Esophagus (tissue), 2 donors: ENCODE measurements at regions not wholly inside any gene's neighbourhood (a gene's known extent, or its start where the extent isn't known, plus 50 kb on each side); places are given as distances from the start of the nearest gene placed in this dataset.
A peak's percentile ranks its signal among the peaks of the same experiment; 100 is the strongest.
"Not testable (repeated sequence)": the region's sequence is repeated elsewhere in the genome, so short reads cannot be mapped to it uniquely, and the experiment has no call there.

ENCODE experiments used
- H3K27ac ChIP-seq, 2 donors: one replicate each; pipeline ENCODE4 v1.5.1; 2013; ENCODE audit warnings: low read depth in 2 of 2, mild to moderate bottlenecking in 2 of 2, inconsistent platforms in 1 of 2, low read length in 1 of 2, moderate library complexity in 1 of 2
- H3K27me3 ChIP-seq, 2 donors: one replicate each; pipeline ENCODE4 v1.6.1; 2013; ENCODE audit warnings: low read length in 2 of 2, control low read depth in 1 of 2, mild to moderate bottlenecking in 1 of 2; ENCODE audit not compliant: insufficient read depth in 2 of 2, control insufficient read depth in 1 of 2
- H3K36me3 ChIP-seq, 2 donors: one replicate each; pipeline ENCODE4 v1.6.1; 2013; ENCODE audit warnings: low read length in 1 of 2; ENCODE audit not compliant: control insufficient read depth in 2 of 2, insufficient read depth in 2 of 2
- H3K4me1 ChIP-seq, 2 donors: one replicate each; pipeline ENCODE4 v1.6.1; 2013; ENCODE audit warnings: low read length in 1 of 2; ENCODE audit not compliant: control insufficient read depth in 2 of 2, insufficient read depth in 2 of 2
- H3K4me3 ChIP-seq, 2 donors: one replicate each; pipeline ENCODE4 v1.5.1; 2013; ENCODE audit warnings: low read length in 2 of 2, mild to moderate bottlenecking in 2 of 2, low read depth in 1 of 2, moderate library complexity in 1 of 2
- H3K9me3 ChIP-seq, 2 donors: one replicate each; pipeline ENCODE4 v1.6.1; 2013; ENCODE audit warnings: mild to moderate bottlenecking in 2 of 2, low read depth in 1 of 2, low read length in 1 of 2, moderate library complexity in 1 of 2; ENCODE audit not compliant: control insufficient read depth in 2 of 2, insufficient read depth in 1 of 2
- WGBS, 2 donors: extraction: QIAGEN DNeasy Blood & Tissue Kit; methylation state at CpG; one replicate each; pipeline ENCODE4 v1.1.7; 2013; 5-methylcytosine and 5-hydroxymethylcytosine counted together
- donor health status: healthy with polysubstance abuse.
- donor health status: Bipolar disorder and iron deficiency.

DNA sequence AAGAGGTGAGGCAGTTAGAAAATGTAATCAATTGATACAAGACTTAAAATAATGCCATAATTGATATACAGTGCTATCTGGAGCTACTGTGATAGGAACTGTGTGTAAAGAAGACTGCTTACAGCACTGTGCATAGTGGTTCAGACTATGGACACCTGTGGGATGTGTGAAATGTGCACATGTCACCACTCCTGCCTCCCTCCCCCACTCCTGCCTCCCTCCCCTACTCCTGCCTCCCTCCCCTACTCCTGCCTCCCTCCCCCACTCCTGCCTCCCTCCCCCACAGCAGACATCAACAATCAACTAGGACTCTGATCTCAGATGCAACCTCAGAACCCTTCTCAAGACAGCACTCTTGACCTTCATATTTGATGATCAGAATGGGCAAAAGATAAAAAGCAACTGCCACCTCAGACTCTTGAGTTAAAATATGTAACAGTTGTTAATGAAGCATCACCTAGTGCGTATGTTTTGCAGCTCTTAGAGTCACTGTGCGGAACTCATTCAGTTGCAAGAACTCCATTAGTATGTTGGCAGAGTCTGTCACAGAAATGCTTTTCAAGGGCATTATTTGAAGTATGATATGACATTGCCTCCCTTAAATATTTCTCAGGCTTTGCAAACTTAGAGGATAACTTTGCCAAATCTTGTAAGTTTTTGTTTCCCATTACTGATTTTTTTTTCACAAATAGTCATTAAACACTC lies 255.2 kb upstream of the DDHD1 start:
- Histone ChIP-seq H3K27ac (no peak overlapping the region), H3K9me3 (no peaks in the 10 kb centered on the region), H3K4me1 (no peaks in the 10 kb centered on the region), H3K36me3 (no peaks in the 10 kb centered on the region), H3K4me3 (no peak overlapping the region), H3K27me3 (no peaks in the 10 kb centered on the region)
- 91 to 94% methylated on average over 2 of the region's 2 CpGs for WGBS, 2 donors

DNA sequence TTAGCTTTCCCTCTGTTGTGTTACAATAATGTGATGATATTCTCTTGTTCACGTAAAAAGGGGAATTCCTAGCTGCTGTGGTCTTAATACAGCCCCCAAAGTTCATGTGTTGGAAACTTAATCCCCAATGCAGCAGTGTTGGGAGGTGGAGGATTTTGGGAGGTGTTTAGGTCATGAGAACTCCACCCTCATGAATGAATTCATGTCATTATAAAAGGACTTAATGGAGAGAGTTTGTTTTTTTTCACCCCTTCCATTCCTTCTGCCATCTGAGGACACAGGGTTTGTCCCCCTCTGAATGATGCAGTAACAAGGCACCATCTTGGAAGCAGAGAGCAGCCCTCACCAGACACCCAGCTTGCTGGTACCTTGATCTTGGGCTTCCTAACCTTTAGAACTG lies 253.4 kb upstream of the DDHD1 start:
- Histone ChIP-seq H3K4me3 (no peak overlapping the region), H3K27ac (no peak overlapping the region), H3K27me3 (no peaks in the 10 kb centered on the region), H3K9me3 (no peaks in the 10 kb centered on the region), H3K36me3 (no peaks in the 10 kb centered on the region), H3K4me1 (no peaks in the 10 kb centered on the region)
- 75 to 93% methylated on average over 1 of the region's 1 CpG for WGBS, 2 donors

DNA sequence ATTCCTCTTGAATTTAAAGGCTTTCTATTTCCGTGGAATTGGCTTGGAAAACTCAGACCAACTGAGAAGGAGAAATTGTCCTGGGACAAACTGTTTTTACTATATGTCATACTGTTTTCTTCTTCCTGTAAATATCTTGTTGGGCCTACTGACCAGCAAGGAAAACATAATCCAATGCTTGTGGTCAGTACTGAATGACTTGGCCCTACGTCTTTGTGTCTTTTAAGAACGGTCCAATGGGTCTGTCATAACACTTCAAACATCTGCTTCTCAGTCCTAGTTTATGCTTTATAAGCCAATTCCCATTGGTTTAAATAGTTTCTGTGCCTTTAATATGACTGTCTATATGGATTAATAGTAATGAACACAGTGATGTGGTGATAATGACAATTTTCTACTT lies 248.5 kb upstream of the DDHD1 start:
- Histone ChIP-seq H3K9me3 (no peaks in the 10 kb centered on the region), H3K4me1 (no peaks in the 10 kb centered on the region), H3K36me3 (no peaks in the 10 kb centered on the region), H3K4me3 (no peak overlapping the region), H3K27ac (no peak overlapping the region), H3K27me3 (no peaks in the 10 kb centered on the region)
- WGBS, 2 donors = 67 to 89% methylated on average over 3 of the region's 3 CpGs

DNA sequence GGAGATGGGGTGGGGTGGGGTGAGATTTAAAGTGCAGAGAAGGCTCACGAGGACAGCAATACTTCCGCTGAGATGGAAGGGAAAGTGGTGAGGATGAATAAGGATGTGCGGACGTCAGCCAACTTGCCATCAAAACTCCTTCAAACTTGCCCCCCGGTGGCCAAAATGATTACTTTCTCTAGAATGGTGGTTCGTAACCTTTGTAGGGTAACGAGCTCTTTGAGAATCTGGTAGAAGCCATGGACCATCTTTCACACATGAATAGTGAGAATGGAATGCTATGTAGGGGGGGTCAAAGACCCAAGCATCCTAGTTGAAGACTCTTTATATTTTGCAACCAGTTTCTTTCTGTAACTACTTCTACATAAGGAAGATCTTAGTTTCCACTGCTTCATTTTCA lies 245.9 kb upstream of the DDHD1 start:
- WGBS, 2 donors = 74 to 80% methylated on average over 7 of the region's 7 CpGs
- Histone ChIP-seq H3K27ac (no peak overlapping the region), H3K4me1 (no peaks in the 10 kb centered on the region), H3K36me3 (no peaks in the 10 kb centered on the region), H3K27me3 (no peaks in the 10 kb centered on the region), H3K4me3 (no peak overlapping the region), H3K9me3 (peaks cover 0 to 3% of the 10 kb centered on the region in 2 donors)

DNA sequence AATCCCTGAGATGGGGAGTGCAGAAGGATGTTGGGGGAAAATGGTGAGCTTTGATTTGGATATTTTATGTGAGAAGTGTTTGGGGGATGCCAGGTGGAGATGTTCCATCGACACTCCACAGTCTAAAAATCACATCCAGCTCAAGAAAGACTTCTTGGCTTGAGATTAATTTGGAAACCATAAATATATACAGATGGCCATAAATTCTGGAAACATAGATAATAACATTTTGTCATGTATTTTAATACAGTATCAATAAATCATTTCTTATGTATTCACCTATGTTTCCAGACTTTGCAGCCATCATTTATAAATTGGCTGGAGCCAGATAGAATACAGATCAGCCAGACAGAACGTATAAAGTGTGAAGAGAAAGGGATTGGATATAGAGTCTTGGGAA lies 245.5 kb upstream of the DDHD1 start:
- H3K27ac ChIP-seq = no peak overlapping the region
- peaks cover 0 to 3% of the 10 kb centered on the region in 2 donors for H3K9me3 ChIP-seq
- H3K36me3 ChIP-seq = no peaks in the 10 kb centered on the region
- no peak overlapping the region for H3K4me3 ChIP-seq
- WGBS, 2 donors = 71 to 77% methylated on average over 2 of the region's 2 CpGs
- H3K27me3 ChIP-seq = no peaks in the 10 kb centered on the region
- no peaks in the 10 kb centered on the region for H3K4me1 ChIP-seq

DNA sequence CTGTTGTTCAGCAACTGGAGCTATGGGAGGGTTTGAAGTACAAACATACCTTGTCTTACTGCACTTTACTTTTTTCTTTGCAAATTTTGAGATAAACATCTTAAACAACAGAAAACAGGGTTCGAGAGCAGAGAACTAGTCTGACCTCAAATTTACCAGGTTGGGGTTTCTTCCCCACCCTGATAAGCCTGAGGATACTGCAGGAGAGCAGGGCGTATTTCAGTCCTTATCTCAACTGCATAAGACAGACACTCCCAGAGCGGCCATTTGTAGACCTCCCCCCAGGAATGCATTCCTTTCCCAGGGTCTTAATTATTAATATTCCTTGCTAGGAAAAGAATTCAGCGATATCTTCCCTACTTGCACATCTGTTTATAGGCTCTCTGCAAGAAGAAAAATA lies 242.1 kb upstream of the DDHD1 start:
- not testable (repeated sequence) for H3K4me1 ChIP-seq, H3K36me3 ChIP-seq, H3K27ac ChIP-seq, H3K27me3 ChIP-seq, H3K9me3 ChIP-seq, H3K4me3 ChIP-seq
- WGBS, 2 donors = 93 to 95% methylated on average over 4 of the region's 4 CpGs

DNA sequence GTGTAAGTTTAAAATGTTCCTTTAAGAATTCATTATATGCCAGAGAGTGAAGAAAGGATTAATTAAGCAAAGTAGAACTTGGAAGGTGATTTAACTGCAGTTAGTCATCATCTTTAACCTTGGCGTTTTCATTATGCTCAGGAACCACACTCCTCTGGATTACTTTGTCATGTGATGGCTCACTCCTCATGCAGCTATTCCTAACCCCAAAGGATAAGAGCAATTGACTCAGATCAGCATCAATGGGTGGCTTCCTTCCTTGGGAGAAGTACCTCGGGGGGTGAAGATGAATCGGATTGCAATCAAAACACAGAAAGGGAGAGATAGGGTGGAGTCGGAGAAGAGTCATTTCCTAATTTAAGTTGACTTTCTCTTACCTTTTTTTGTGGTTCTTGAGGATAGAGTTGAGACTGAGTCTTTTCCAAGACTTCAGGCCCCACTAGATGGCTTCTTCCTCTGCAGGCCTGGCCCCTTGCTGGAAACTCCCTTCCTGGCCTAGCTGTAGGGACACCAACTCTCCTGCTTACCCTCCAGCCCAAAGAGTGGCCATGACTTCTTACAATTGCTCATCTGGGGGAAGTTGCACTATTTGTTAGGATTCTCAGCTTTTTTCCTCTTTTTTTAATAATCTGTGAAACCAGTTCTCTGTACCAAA lies 238.6 kb upstream of the DDHD1 start:
- Histone ChIP-seq H3K9me3 (peaks cover 0 to 3% of the 10 kb centered on the region in 2 donors), H3K4me1 (no peaks in the 10 kb centered on the region), H3K36me3 (no peaks in the 10 kb centered on the region), H3K27me3 (no peaks in the 10 kb centered on the region), H3K27ac (peak overlapping the region in 1 of 2 donors; percentile 49), H3K4me3 (no peak overlapping the region)
- WGBS, 2 donors = 48 to 59% methylated on average over 4 of the region's 4 CpGs

DNA sequence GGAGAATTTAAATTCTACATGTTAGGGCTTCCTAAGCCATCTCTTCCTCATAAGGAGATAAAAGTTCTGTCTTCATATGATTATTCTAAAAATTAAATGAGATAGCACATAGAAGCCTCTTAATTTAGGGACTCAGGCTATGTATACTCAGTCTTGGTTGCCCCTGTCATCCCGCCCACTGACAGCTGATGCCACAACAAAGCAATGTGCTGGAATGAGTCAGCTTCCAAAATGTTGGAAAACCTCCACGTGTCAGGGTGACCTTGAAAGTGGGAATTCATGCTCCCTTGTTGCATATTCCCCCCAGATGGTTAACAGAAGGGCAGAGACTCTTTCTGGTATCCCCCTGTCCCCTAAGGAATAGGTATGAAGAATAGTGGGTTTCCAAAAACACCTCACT lies 238.0 kb upstream of the DDHD1 start:
- no peak overlapping the region for H3K27ac ChIP-seq
- H3K4me1 ChIP-seq = no peaks in the 10 kb centered on the region
- no peak overlapping the region for H3K4me3 ChIP-seq
- H3K36me3 ChIP-seq = no peaks in the 10 kb centered on the region
- 46 to 58% methylated on average over 2 of the region's 2 CpGs for whole genome bisulfite sequencing, 2 donors
- H3K27me3 ChIP-seq = no peaks in the 10 kb centered on the region
- peaks cover 0 to 3% of the 10 kb centered on the region in 2 donors for H3K9me3 ChIP-seq

DNA sequence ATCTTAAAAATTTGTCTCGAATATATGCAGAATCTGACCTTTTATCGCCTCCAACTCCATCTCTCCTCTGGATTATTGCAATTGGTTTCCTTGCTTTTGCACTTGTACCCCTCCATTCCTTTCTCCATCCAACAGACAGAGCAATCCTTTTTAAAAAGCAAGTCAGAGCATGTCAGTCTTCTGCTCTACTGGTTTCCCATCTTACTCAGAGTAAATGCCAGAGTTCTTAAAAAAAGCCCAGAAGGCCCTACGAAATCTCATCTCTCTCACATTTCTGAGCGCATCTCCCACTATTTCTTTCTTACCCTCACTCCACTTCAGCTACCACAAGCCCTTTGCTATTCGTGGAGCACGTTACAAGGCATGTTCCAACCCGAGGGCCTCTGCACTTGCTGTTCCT lies 236.9 kb upstream of the DDHD1 start:
- no peaks in the 10 kb centered on the region for H3K4me1 ChIP-seq
- 60 to 70% methylated on average over 7 of the region's 7 CpGs for WGBS, 2 donors
- H3K9me3 ChIP-seq = peaks cover 0 to 1% of the 10 kb centered on the region in 2 donors
- H3K36me3 ChIP-seq = peaks cover 0 to 1% of the 10 kb centered on the region in 2 donors
- H3K27ac ChIP-seq = no peak overlapping the region
- H3K4me3 ChIP-seq = no peak overlapping the region
- no peaks in the 10 kb centered on the region for H3K27me3 ChIP-seq

DNA sequence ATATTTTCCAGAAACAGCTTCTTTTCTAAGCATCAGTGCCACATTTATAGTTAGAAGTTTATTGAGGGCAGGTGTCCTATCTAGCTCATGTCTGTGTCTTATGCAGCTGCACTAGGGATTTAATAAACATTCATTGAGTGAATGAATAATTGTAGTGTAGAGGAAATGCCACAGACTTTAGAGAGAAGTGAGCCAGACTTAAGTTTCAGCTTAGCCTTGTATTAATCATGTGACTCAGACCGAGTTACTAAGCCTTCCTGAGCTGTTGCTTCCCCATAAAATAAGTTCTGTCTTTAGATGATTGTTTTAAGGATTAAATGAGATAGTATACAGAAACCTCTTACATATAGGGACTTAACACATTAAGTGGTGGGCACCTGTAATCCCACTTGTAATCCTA lies 236.1 kb upstream of the DDHD1 start:
- Histone ChIP-seq H3K36me3 (peaks cover 0 to 2% of the 10 kb centered on the region in 2 donors), H3K4me3 (no peak overlapping the region), H3K9me3 (no peaks in the 10 kb centered on the region), H3K27me3 (no peaks in the 10 kb centered on the region), H3K27ac (no peak overlapping the region), H3K4me1 (no peaks in the 10 kb centered on the region)
- 46 to 50% methylated on average over 1 of the region's 1 CpG for WGBS, 2 donors
